ENCODE measurements at regions not wholly inside any gene's neighbourhood (a gene's known extent, or its start where the extent isn't known, plus 50 kb on each side); places are given as distances from the start of the nearest gene placed in this dataset.
"Not testable (repeated sequence)": the region's sequence is repeated elsewhere in the genome, so short reads cannot be mapped to it uniquely, and the experiment has no call there.

DNA sequence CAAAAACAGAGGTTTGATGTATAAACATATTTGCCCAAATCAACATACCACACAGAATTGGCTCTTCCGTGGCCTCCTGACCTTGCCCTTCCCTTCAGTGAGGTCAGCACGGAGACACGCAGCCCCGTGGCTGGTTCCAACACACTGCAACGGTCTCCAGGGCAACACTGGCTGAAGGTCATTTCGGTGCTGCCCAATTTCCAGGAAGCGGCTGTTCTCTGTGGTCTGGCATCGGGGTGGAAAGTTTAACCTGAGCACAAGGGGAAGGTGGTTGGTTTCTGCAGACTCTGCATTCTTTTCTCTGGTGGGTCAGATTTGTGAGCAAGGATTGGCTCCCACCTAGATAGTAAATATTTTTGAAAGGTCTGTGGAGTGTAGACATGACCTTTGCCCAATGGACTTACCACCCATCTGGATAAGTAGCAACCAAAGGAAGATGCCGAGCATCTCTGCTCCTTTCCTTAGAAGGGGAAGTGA, 177.6 kb upstream of the PHACTR1 start:
- Histone ChIP-seq H3K4me2 (ENCODE audit: insufficient read depth, insufficient read length, low read length) (no peak overlapping the region), H2AFZ (ENCODE audit: low read length) (no peak overlapping the region), H3K23ac (ENCODE audit: insufficient read length, low read depth, low read length) (no peak overlapping the region), H4K8ac (replicated peaks; ENCODE audit: insufficient read length, low read depth, low read length) (no peak overlapping the region), H2AK5ac (ENCODE audit: insufficient read length, low read length) (no peak overlapping the region), H3K56ac (ENCODE audit: insufficient read length, low read depth, low read length) (no peak overlapping the region), H2BK120ac (ENCODE audit: low read depth, low read length, poor library complexity, severe bottlenecking) (no peak overlapping the region), H4K20me1 (ENCODE audit: control insufficient read depth, insufficient read depth, insufficient read length) (no peaks in the 10 kb centered on the region), H3K9me3 (ENCODE audit: control insufficient read depth, low read depth, low read length) (no peaks in the 10 kb centered on the region), H3K18ac (ENCODE audit: insufficient read length, low read depth, low read length) (no peak overlapping the region), H2BK15ac (ENCODE audit: low read depth, low read length) (no peak overlapping the region), H3K27ac (ENCODE audit: insufficient read length, low read depth, low read length) (no peak overlapping the region), H3K9ac (ENCODE audit: extremely low read depth, insufficient read length, low read length) (no peak overlapping the region), H3K4me1 (ENCODE audit: insufficient read depth, low read length) (no peaks in the 10 kb centered on the region), H2BK12ac (ENCODE audit: insufficient read length, low read depth, low read length) (no peak overlapping the region), H3K23me2 (ENCODE audit: insufficient read length, low read depth, low read length, poor library complexity, severe bottlenecking) (no peaks in the 10 kb centered on the region), H3K79me1 (ENCODE audit: insufficient read depth, low read depth, low read length, poor library complexity, severe bottlenecking) (no peaks in the 10 kb centered on the region), H3K14ac (ENCODE audit: insufficient read depth, low read length) (0 out of 2 replicates have a peak overlapping the region, but pooled peaks have one; percentile 37), H2BK5ac (ENCODE audit: insufficient read length, low read length) (no peak overlapping the region), H2BK20ac (ENCODE audit: low read depth, low read length, poor library complexity, severe bottlenecking) (no peak overlapping the region), H3K4ac (ENCODE audit: low read depth, low read length) (no peak overlapping the region), H3K79me2 (ENCODE audit: insufficient read depth, low read length) (no peaks in the 10 kb centered on the region), H3K27me3 (ENCODE audit: insufficient read depth, low read length) (no peaks in the 10 kb centered on the region), H3T11ph (ENCODE audit: low read length) (no peak overlapping the region), H4K91ac (ENCODE audit: insufficient read length, low read depth, low read length) (no peak overlapping the region), H4K5ac (ENCODE audit: insufficient read length, low read depth, low read length) (no peak overlapping the region)
- TF ChIP-seq, protein P1, sequence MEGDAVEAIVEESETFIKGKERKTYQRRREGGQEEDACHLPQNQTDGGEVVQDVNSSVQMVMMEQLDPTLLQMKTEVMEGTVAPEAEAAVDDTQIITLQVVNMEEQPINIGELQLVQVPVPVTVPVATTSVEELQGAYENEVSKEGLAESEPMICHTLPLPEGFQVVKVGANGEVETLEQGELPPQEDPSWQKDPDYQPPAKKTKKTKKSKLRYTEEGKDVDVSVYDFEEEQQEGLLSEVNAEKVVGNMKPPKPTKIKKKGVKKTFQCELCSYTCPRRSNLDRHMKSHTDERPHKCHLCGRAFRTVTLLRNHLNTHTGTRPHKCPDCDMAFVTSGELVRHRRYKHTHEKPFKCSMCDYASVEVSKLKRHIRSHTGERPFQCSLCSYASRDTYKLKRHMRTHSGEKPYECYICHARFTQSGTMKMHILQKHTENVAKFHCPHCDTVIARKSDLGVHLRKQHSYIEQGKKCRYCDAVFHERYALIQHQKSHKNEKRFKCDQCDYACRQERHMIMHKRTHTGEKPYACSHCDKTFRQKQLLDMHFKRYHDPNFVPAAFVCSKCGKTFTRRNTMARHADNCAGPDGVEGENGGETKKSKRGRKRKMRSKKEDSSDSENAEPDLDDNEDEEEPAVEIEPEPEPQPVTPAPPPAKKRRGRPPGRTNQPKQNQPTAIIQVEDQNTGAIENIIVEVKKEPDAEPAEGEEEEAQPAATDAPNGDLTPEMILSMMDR (conservative IDR thresholded peaks at IDR 0.05): no peak
- H3K27me3 Mint-ChIP-seq (ENCODE audit: low read depth): peaks cover 2% of the 10 kb centered on the region; the same call in 1 of the 2 replicates
- no peak overlapping the region for H3K4me3 Mint-ChIP-seq
- H3K27ac Mint-ChIP-seq: no peak overlapping the region
- H3K4me1 Mint-ChIP-seq: no peaks in the 10 kb centered on the region
- DNase-seq: no peak
- no peaks in the 10 kb centered on the region; a peak in 1 of 7 replicates for H3K36me3 Mint-ChIP-seq (ENCODE audit: insufficient read depth in 1 of 3, low read depth in 3 of 3)
- no CpG with 5 or more reads among the region's 9 CpGs for WGBS (ENCODE audit: extremely low coverage, insufficient read length, low lambda C conversion rate)
- peaks cover 2 to 4% of the 10 kb centered on the region in 2 experiments; a peak in 4 of 5 replicates for H3K9me3 Mint-ChIP-seq

DNA sequence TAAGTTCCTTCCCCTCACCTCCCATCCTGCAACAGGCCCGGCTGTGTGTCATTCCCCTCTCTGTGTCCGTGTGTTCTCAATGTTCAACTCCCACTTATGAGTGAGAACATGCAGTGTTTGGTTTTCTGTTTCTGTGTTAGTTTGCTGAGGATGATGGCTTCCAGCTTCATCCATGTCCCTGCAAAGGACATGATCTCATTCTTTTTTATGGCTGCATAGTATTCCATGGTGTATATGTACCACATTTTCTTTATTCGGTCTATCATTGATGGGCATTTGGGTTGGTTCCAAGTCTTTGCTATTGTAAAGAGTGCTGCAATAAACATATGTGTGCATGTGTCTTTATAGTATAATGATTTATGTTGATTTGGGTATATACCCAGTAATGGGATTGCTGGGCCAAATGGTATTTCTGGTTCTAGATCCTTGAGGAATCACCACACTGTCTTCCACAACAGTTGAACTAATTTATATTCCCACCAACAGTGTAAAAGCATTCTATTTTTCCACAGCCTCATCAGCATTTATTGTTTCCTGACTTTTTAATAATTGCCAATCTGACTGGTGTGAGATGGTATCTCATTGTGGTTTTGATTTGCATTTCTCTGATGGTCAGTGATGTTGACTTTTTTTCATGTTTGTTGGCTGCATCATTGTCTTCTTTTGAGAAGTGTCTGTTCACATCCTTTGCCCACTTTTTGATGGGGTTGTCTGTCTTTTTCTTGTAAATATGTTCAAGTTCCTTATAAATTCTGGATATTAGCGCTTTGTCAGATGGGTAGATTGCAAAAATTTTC, 174.1 kb upstream of the PHACTR1 start:
- H3K36me3 Mint-ChIP-seq (ENCODE audit: insufficient read depth in 1 of 3, low read depth in 3 of 3): not testable (repeated sequence)

More for the DNA sequence above, 174.1 kb upstream of the PHACTR1 start:
- not testable (repeated sequence) for H3K9me3 Mint-ChIP-seq; H4K91ac ChIP-seq (ENCODE audit: insufficient read length, low read depth, low read length); H2BK20ac ChIP-seq (ENCODE audit: low read depth, low read length, poor library complexity, severe bottlenecking); H3K18ac ChIP-seq (ENCODE audit: insufficient read length, low read depth, low read length); H2BK5ac ChIP-seq (ENCODE audit: insufficient read length, low read length); H3K4ac ChIP-seq (ENCODE audit: low read depth, low read length); H3K27me3 Mint-ChIP-seq (ENCODE audit: low read depth); H3T11ph ChIP-seq (ENCODE audit: low read length); H2BK12ac ChIP-seq (ENCODE audit: insufficient read length, low read depth, low read length); H3K4me1 Mint-ChIP-seq; H3K9ac ChIP-seq (ENCODE audit: extremely low read depth, insufficient read length, low read length); H3K27ac Mint-ChIP-seq; H3K23me2 ChIP-seq (ENCODE audit: insufficient read length, low read depth, low read length, poor library complexity, severe bottlenecking); H3K14ac ChIP-seq (ENCODE audit: insufficient read depth, low read length); H3K56ac ChIP-seq (ENCODE audit: insufficient read length, low read depth, low read length); DNase-seq; H2AK5ac ChIP-seq (ENCODE audit: insufficient read length, low read length); H3K4me2 ChIP-seq (ENCODE audit: insufficient read depth, insufficient read length, low read length); H3K27ac ChIP-seq (ENCODE audit: insufficient read length, low read depth, low read length); H2AFZ ChIP-seq (ENCODE audit: low read length); H4K20me1 ChIP-seq (ENCODE audit: control insufficient read depth, insufficient read depth, insufficient read length); H4K5ac ChIP-seq (ENCODE audit: insufficient read length, low read depth, low read length); H3K27me3 ChIP-seq (ENCODE audit: insufficient read depth, low read length); H3K79me2 ChIP-seq (ENCODE audit: insufficient read depth, low read length); H3K4me3 Mint-ChIP-seq; H3K23ac ChIP-seq (ENCODE audit: insufficient read length, low read depth, low read length); H2BK15ac ChIP-seq (ENCODE audit: low read depth, low read length); H2BK120ac ChIP-seq (ENCODE audit: low read depth, low read length, poor library complexity, severe bottlenecking); H3K9me3 ChIP-seq (ENCODE audit: control insufficient read depth, low read depth, low read length); H3K79me1 ChIP-seq (ENCODE audit: insufficient read depth, low read depth, low read length, poor library complexity, severe bottlenecking); H4K8ac ChIP-seq (replicated peaks; ENCODE audit: insufficient read length, low read depth, low read length); H3K4me1 ChIP-seq (ENCODE audit: insufficient read depth, low read length)
- no CpG with 5 or more reads among the region's 4 CpGs for WGBS (ENCODE audit: extremely low coverage, insufficient read length, low lambda C conversion rate)

Measured in H9 (cell line).